HG03103 (cell line): ENCODE measurements at regions not wholly inside any gene's neighbourhood (a gene's known extent, or its start where the extent isn't known, plus 50 kb on each side); places are given as distances from the start of the nearest gene placed in this dataset.
A peak's percentile ranks its signal among the peaks of the same experiment; 100 is the strongest.

ENCODE experiments used
- ATAC-seq: cut with Tn5 transposase; IDR thresholded peaks from one replicate; pipeline ENCODE4 v1.9.1; 2021; ENCODE audit warnings: low read depth; ENCODE audit not compliant: unreplicated experiment

DNA sequence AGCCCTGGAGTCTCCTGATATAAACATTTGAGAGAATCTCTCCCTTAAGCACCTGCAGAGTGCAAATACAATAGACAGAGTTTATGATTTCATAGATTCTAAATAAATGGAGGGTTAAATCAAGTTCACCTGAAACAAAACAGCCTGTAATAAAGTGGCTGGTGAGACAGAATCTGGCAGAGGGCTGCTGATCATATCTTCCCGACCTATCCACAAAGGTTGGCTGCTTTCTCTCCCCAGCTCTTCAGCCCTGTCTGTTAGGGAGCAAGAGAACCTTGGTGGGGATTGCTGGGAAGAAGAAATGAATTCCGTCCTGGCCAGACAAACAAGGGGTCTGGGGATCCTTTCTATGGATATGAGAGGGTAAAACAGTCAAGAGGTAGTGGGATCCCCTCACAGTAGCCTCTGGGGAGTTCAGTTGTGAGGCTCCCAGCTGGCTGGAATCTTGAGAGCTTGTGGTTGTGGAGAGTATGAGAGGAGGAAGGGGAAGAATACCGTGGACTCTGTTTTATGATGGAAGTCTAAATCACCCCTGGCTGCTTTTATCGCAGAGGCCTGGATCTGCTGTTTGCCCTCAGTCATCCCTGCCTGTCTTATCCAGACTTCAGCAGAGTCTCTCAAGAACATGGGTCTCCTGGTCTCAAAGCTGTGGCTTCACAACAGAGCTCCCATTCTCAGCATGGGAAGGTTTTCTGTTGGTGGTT, 451.3 kb downstream of the NTRK3 start:
- ATAC-seq, result no peak

DNA sequence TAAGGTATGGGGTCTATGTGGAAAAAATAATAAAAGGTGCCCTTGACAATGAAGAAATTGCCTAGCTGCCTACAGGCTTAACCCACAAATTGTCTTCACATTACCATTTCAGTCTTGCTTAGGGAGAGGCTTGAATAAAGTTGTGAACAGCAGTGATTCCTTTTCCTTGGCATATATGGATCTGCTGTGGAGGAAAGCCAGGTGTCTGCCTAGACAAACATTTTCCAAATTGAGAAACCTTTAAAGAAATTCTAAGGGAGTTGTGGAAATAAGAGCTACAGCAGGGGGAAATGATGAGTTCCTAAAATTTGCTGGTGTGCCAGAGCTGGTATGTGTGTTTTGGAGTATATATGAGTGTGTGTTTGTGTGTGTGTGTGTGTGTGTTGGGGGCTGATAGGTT, 452.1 kb downstream of the NTRK3 start:
- ATAC-seq, result no peak

DNA sequence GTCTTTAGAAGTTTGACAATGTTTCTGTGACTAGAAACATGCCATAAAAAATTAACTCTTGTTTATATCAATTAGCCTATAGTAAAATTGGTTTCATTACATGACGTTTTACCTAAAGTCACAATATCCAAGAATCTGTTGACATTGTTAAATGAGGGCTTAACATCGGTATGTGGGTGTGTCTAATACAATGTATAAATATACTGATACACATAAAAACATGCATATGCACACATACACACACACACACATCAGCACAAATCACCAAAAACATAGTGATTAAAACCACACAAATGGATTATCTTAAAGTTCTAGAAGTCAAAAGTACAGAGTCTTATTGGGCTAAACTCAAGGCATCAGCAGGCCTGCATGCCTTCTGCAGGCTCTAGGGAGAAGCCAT, 456.7 kb downstream of the NTRK3 start:
- no peak for ATAC-seq

DNA sequence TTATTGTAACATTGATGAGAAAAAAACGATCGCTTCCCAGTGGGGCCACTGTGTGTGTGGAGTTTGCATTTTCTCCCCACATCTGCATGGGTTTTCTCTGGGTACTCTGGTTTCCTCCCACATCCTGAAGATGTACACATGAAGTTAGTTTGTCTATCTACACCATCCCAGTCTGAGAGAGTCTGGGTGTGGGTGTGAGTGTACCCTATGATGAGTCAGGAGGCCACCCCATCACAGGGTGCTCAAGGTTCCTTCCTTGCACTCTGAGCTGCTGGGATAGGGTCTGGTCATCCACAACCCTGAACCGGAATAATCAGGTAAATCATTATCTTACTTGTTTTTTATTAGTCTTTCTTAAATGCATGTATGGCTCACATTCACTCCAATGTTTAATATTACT, 457.1 kb downstream of the NTRK3 start:
- ATAC-seq, result no peak

GRCh38 chr15:87793725-87794124, 462.8 kb downstream of the NTRK3 start:
- ATAC-seq, result no peak

DNA sequence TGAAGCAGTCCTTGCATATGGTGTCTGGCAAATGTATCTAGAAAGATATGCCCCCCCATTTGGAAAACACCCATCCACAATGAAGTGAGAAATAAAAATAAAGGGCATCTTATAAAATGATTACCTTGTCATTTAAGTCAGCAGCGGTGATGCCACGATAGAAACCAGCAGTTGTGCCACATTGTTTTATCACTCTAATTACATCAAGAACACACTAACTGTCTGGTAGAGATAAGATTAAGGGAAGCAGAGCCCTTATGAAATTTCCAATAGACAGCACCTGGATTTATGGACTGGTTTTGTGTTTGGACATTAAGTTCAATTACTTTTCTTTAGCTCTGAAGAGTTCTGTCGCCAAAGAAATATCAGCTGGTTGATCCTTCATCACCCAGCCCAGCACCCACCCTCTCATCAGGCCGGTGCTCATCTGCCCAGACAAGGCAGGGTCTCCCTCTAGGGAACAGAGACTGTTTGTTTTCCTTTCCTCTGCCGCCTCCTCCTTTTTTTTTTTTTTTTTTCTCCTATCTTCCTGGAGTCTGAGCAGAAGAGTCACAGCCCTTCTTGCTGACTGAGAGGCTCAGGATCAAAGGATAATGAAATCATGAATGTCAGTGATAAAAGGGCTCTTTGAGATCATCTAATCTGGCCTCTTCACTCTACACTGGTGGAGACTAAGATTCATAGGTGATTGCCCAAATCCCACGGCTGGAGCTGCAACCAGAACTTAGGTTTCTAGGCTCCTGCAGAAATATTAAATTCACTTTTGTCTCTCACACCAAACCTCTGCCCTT, 464.1 kb downstream of the NTRK3 start:
- no peak for ATAC-seq

DNA sequence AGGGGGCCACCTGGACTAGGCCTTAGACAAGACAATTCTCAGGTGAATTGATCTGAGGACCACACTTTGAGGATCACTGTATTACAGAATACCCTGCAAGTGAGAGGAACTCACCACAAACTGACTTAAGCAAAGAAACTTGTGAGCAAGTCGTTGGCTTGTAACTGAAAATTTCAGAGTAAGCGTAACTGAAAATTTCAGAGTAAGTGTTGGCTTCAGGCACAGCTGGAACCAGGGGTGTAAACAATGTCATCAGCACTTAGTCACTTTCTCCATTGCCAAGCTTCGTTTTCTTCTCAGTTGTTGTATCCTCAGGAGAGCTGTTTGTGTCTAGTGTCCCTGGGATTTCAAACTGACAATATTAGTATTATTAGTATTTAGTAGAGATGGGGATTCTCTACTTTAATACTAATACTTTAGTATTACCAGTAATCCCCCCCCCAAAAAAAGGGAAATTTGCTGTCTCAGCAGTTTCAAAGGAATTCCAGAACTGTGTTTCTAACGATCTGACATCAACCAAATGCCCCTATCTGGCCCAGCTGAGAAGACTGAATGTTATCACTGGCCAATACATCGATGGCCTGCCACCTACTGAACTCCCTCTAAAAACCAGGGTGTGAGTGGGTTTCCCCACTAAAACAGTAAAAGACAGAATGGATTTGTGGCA, 474.4 kb downstream of the NTRK3 start:
- no peak for ATAC-seq

DNA sequence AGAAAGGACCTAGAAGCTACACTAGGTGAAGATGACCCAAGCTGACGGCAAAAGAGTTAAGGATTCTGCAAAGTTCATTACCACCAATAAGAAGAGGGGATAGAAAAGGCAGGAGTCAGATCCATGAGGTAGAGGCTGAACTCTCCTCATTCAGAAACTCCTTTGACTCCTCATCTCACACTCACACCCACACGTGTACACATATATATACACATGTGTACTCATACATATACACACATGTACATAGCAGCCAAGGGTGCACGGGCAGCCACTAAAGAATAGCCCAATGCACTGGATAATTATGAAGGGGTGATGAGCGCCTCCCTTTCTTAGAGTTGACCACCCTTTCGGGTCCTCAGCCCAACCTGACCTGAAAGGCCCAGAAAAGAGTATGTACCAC, 476.8 kb downstream of the NTRK3 start:
- ATAC-seq, result no peak

- no peak for ATAC-seq
These were observed 478.2 kb downstream of the NTRK3 start for GRCh38 chr15:87778358-87778757.

- ATAC-seq, result no peak
These were observed 479.4 kb downstream of the NTRK3 start for GRCh38 chr15:87777054-87777561.

DNA sequence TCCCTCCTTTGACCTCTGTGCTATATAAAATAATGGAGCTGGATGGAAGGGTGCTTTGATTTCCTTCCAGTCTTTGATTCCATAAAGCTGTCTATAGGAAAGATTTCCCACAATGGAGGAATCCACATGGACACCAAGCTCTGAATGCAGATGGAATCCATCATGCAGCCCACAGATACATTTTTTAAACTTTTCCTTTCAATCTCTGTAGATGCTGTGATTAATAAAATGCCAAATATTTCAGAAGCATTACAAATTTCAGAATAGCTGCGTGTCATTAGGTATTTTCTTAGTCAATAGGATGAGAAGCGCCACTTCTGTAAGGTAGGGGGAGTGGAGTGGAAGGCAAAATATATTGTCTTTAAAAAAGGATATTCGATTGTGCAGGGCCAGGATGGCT, 489.0 kb downstream of the NTRK3 start:
- no peak for ATAC-seq

DNA sequence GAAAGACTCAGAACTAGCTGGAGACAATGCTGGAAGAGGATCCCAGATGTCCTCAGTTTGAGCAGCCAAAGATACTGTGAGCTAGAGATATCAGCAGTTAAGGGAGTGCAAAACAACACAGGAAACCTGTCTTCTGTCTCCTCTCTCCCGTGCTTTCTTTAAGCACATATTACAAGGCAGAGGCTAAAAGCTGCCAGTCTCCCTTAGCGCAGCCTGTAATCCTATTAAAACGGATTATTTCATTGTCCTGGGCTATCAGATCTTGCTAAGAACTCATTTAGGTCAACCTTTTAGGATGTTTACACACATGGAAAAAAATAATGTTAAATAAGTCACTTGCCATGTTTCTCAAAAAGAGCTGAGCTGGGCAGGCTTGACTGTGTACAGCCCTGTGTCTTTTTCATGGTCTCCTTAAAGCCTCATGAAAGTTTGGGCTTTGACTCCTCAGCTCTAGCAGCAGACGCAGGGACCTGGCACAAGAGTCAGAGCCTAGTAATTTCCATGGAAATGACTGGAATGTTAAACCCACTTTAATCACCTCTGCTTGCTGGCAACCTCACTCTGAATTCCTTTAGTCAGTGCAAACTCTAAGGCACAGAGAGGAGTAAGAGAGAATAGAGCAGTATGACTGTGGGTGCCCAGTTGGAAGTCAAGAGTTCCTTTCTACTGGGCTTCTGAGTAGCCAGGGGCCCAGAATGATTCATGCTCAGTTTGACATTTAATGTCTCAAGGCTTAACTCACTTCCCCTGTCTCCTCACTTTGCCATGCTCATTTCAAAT, 491.9 kb downstream of the NTRK3 start:
- ATAC-seq, result no peak

DNA sequence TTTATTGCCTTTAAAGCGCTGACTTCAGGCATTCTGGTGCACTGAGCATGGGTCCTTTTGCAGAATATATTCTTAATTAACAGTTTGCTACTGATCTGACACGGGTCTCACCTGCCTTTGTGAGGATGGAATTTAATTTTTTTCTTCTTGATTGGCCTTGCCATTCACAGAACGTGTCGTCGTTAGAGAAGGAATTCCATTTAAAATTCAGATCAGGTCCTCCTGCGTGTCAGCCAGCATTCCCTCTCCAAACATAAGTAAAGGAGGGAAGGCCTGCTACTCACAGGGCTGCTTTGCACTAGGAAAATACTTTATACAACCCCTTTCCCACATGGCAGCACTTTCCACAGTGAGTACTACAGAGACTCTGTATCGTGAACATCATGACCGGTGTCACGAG, 492.7 kb downstream of the NTRK3 start:
- no peak for ATAC-seq

DNA sequence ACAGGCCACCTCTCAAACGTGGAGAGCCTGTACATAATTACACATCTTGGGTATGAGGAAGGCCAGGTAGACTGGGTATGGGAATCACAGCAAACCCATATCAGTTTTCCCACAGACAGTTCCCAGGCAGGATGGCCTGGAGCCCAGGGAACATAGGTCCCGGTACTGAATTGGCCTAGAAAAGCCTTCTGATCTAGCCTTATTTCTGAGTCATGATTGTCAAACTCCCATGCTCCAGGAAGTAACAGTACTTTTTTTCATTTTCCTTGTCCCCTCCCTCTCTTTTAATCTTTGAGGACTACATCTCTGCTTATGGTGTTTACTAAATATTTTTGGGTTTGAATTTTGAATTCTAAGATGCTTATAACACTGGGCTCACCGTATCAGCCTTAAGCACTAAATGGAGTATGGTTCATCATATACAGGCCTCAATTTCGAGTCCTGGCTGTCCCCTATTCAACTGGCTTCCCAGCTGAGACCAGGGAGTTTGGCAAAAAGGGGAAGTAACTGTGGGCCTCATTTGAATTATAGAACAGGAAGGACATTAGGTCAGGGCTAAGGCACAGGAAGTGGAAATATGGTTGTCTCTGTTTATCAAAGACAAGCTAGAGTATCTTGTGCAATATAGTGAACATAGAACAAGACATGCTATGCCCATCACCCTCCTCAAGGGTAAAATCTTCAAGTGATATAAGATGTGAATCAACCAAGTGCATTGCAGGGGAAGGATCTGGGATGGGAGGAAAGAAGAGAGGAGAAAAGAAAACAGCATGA, 494.6 kb downstream of the NTRK3 start:
- peak; percentile 94 for ATAC-seq

DNA sequence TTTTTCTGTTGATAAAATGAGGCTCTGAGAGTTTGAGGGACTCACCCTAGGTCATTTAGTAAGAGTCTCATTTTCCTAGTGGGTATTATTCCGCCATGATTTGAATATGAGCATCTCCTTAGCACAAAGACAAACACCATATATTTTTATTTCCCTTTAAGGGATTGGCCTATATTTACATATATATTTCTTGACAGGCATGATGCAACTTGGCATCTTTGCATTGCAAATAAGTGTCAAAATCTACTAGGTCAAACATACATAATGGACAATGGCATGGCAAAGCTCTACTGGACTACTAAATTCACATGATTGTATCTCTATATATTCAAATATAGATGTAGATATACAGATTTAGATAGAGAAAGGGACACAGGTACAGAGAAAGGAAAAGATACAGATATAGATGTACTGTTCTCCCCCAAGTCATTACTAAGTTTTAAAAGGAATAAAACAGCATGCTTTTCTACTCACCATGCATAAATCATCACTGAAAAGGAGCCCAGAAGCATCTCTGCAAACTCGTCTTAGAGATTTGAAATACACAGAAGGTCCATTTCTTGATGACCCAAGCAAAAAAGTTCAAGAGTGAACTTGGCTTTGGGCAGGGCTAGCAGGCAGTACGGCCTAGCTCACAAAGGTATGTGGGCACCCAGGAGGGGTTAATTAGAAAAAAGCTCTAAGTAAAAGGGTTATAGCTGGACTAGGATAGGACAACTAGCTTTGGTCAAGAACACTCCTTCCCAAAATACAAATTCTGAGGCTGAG, 495.8 kb downstream of the NTRK3 start:
- no peak for ATAC-seq

DNA sequence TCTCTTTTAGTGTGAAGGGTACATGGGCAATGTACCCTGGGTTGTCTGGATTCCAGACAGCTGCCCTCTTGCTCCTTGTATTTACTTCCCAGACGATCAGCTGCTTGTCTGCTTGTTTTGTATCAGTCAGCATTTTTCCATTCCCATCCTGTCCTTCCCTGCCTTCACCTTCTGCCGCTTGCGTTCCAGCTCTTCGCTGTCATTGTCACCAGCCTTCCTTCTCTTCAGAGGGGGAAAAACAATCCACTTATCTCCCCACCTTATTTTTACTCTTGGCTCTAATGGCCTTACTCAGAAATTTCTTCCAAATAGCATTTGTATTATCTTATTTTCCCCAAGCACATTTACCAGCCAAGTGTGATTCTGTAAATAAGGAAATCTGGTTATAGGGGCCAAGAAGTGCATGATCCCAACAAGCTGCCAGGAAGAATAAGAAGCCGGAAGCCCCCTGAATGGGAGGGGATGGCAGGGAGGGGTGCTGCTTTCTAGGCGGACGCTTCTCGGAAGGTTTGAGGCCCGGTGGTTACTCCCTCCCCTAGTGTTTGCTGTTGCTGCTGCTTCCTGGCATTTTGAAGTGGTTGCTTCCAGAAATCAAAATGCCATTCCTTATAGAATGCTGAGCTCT, 497.6 kb downstream of the NTRK3 start:
- no peak for ATAC-seq

DNA sequence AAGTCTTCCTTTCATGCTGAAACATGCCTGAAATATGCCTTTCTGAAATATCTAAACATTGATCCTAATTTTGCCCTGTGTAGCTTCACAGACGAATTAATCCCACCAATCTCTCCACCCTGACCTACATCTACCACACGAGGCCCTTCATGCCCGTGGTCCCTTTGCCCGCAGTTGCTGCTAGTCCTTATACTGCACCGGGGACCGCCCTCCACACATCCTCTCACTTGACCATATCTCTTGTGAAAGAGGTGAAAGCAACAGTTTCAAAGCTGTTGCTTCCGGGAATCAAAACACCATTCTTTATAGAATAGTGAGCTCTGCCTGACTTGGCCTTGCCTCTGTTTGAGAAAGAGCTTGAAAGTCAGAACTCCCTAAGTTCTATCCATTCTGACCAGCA, 499.5 kb downstream of the NTRK3 start:
- ATAC-seq, result no peak

DNA sequence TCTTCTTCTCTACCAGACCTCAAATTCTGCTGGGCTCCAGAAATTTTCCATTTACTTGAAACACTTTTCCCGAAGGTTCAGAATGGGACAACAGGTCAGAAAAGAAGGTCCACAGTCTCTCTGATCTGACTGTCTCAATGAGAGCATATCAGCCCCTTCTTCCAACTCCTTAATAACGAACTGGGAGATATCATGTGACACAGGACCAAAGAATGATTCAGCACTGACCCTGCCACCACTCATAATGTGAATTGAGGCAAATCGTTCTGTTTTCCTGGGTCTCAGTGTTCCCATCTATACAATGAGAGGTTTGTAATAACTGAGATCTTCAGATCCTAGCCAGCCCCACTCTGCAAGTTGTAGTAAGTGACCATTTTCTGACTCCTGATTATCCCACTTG, 500.5 kb downstream of the NTRK3 start:
- ATAC-seq, result no peak

GRCh38 chr15:87755226-87755625, 501.3 kb downstream of the NTRK3 start:
- no peak for ATAC-seq
